Endodermal cell (in vitro differentiated cells): ENCODE measurements at regions not wholly inside any gene's neighbourhood (a gene's known extent, or its start where the extent isn't known, plus 50 kb on each side); places are given as distances from the start of the nearest gene placed in this dataset.
"Not testable (repeated sequence)": the region's sequence is repeated elsewhere in the genome, so short reads cannot be mapped to it uniquely, and the experiment has no call there.

Experiments
- DNase-seq: peaks from one replicate; pipeline ENCODE4 v3.0.0-alpha.2; 2017
- H3K27ac ChIP-seq: 2 replicates; pipeline ENCODE4 v1.5.1; 2013; ENCODE audit warnings: mild to moderate bottlenecking, low read depth, low read length, moderate library complexity
- H3K27me3 ChIP-seq: 2 replicates; pipeline ENCODE4 v1.6.1; 2013; ENCODE audit warnings: mild to moderate bottlenecking, low read length, moderate library complexity; ENCODE audit not compliant: insufficient read depth, control insufficient read depth, poor library complexity, severe bottlenecking
- H3K36me3 ChIP-seq: 2 replicates; pipeline ENCODE4 v1.7.0; 2013; ENCODE audit warnings: mild to moderate bottlenecking, low read length, moderate library complexity; ENCODE audit not compliant: control insufficient read depth, insufficient read depth
- H3K4me1 ChIP-seq: one replicate; pipeline ENCODE4 v1.7.0; 2013; ENCODE audit warnings: low read length; ENCODE audit not compliant: control insufficient read depth, insufficient read depth
- H3K4me3 ChIP-seq: 2 replicates; pipeline ENCODE4 v1.5.1; 2013; ENCODE audit warnings: mild to moderate bottlenecking, low read length, moderate library complexity
- H3K9ac ChIP-seq: 2 replicates; pipeline ENCODE4 v1.6.1; 2013; ENCODE audit warnings: mild to moderate bottlenecking, low read length, moderate library complexity; ENCODE audit not compliant: poor library complexity, severe bottlenecking; ENCODE audit errors: extremely low read depth
- H3K9me3 ChIP-seq: 2 replicates; pipeline ENCODE4 v1.6.1; 2013; ENCODE audit warnings: mild to moderate bottlenecking, low read length, moderate library complexity; ENCODE audit not compliant: control insufficient read depth
- H3K27ac Mint-ChIP-seq: 2 replicates; pipeline ENCODE4 v1.8.0; 2020; ENCODE audit warnings: mixed read lengths
- H3K27me3 Mint-ChIP-seq: 2 replicates; pipeline ENCODE4 v1.8.0; 2021; ENCODE audit warnings: mild to moderate bottlenecking, mixed read lengths; ENCODE audit not compliant: insufficient read depth
- H3K36me3 Mint-ChIP-seq: 2 replicates; pipeline ENCODE4 v1.8.0; 2020; ENCODE audit warnings: low read depth, mixed read lengths
- H3K4me1 Mint-ChIP-seq: 2 replicates; pipeline ENCODE4 v1.8.0; 2020; ENCODE audit warnings: mixed read lengths
- H3K4me3 Mint-ChIP-seq: 2 replicates; pipeline ENCODE4 v1.8.0; 2020; ENCODE audit warnings: mild to moderate bottlenecking, moderate library complexity, mixed read lengths
- H3K9me3 Mint-ChIP-seq: 2 replicates; pipeline ENCODE4 v1.8.0; 2020; ENCODE audit warnings: mild to moderate bottlenecking, mixed read lengths
- CTCF ChIP-seq: fragments of 200-600 bp; sonication (generic); conservative IDR thresholded peaks from 2 replicates; pipeline ENCODE4 v1.5.0; 2021; ENCODE audit warnings: antibody characterized with exemption, mild to moderate bottlenecking
- WGBS, 2 experiments: methylation state at CpG; one replicate each; pipeline versions ENCODE4 v1.1.5 to v1.1.7; 2013; ENCODE audit warnings: missing lambda C conversion rate in 2 of 2, mixed read lengths in 1 of 2; ENCODE audit not compliant: insufficient coverage in 1 of 2, insufficient read length in 1 of 2; 5-methylcytosine and 5-hydroxymethylcytosine counted together

DNA sequence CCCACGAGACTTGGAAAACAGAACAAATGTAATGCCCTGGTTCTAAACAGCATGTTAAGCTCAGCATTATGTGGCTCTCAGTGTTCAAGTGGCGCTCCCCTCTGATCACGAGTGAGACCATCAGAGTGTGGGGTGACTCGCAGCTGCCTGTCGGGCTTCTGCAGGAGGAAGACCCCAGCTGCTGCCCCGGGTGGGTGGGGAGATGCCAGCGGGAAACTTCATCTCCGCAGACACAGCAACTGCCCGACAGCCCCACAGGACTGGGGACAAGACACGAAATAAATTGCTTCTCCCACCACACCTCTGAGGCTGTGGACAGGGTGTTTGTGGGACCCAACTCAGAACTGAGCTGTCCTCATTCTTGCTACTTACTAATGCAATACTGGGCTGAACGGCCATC lies 126.3 kb upstream of the KIF5B start:
- no peaks in the 10 kb centered on the region for H3K4me1 ChIP-seq
- Mint-ChIP-seq H3K27me3 (no peaks in the 10 kb centered on the region), H3K4me3 (no peak overlapping the region), H3K27ac (no peak overlapping the region), H3K9me3 (no peaks in the 10 kb centered on the region), H3K4me1 (no peaks in the 10 kb centered on the region), H3K36me3 (no peaks in the 10 kb centered on the region)
- no peak overlapping the region for H3K9ac ChIP-seq
- no peak for TF ChIP-seq CTCF
- H3K36me3 ChIP-seq = no peaks in the 10 kb centered on the region
- 89 to 95% methylated on average over 8 to 11 of the region's 11 CpGs for WGBS, 2 experiments
- H3K9me3 ChIP-seq = no peaks in the 10 kb centered on the region
- no peak overlapping the region for H3K4me3 ChIP-seq
- no peaks in the 10 kb centered on the region for H3K27me3 ChIP-seq
- DNase-seq = no peak
- no peak overlapping the region for H3K27ac ChIP-seq

DNA sequence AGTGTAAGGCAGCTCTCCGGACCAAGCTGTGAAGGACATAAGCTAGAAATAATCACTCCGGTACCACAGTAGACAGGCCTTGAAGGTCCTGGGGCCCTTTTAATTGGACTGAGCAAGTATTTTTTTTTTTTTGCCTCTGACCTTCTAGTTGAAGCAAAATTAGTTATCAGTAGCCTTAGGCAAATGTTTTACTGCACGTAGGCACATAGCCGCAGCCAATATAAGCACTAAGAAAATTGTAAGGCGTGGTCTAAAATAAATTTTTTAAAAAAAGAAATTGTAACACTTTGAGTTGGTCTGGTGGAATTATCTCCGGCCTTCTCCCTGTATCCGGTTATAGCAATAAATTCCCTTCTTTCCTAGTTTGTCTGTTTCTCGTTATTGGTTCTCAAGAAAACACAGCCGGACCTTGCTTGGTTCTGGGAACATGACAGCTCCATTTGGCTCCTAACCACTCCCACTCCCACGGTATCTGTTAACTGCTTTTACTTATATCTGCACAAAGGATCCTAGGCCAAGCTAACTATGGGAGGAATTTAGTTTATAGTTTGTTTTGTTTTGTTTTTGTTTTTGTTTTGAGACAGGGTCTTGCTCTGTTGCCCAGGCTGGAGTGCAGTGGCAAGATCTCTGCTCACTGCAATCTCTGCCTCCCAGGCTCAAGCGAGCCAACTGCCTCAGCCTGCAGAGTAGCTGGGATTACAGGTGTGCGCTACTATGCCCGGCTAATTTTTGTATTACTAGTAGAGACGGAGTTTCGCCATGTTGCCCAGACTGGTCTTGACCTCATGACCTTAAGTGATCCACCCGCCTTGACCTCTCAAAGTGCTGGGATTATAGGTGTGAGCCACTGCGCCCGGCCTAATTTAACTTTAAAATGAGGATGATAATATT lies 124.4 kb upstream of the KIF5B start:
- Mint-ChIP-seq H3K27ac (no peak overlapping the region), H3K4me1 (no peaks in the 10 kb centered on the region), H3K9me3 (no peaks in the 10 kb centered on the region), H3K27me3 (no peaks in the 10 kb centered on the region), H3K4me3 (no peak overlapping the region), H3K36me3 (no peaks in the 10 kb centered on the region)
- no peaks in the 10 kb centered on the region for H3K4me1 ChIP-seq
- H3K4me3 ChIP-seq = no peak overlapping the region
- H3K27me3 ChIP-seq = no peaks in the 10 kb centered on the region
- DNase-seq = no peak
- H3K9me3 ChIP-seq = no peaks in the 10 kb centered on the region
- TF ChIP-seq CTCF = no peak
- H3K27ac ChIP-seq = no peak overlapping the region
- 94 to 96% methylated on average over 12 to 18 of the region's 18 CpGs for WGBS, 2 experiments
- H3K9ac ChIP-seq = no peak overlapping the region
- no peaks in the 10 kb centered on the region for H3K36me3 ChIP-seq

DNA sequence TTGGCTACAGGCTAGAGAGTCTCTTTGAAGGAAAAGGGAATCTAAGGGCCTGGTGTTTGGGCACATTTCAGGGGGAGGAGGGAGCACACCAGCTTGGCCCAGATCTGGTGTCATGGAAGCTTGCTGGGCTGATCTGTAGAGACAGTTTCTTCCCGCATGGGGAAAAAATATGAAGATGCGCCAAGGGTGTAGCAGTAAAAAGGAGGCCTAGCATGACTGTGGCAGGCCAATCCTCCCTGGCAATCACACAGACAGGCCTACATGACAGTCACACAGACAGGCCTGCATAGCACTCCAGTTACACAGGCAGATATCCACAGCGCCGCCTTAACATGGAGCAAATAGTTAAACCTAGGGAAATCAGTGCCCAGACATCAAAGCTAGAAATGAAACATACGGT lies 123.6 kb upstream of the KIF5B start:
- Histone ChIP-seq H3K36me3 (no peaks in the 10 kb centered on the region), H3K4me1 (no peaks in the 10 kb centered on the region), H3K9me3 (no peaks in the 10 kb centered on the region), H3K4me3 (no peak overlapping the region), H3K9ac (no peak overlapping the region), H3K27me3 (no peaks in the 10 kb centered on the region), H3K27ac (no peak overlapping the region)
- Mint-ChIP-seq H3K27ac (no peak overlapping the region), H3K36me3 (no peaks in the 10 kb centered on the region), H3K9me3 (no peaks in the 10 kb centered on the region), H3K4me1 (no peaks in the 10 kb centered on the region), H3K27me3 (no peaks in the 10 kb centered on the region), H3K4me3 (no peak overlapping the region)
- 96 to 100% methylated on average over 4 to 5 of the region's 5 CpGs for WGBS, 2 experiments
- TF ChIP-seq CTCF = no peak
- DNase-seq = no peak

DNA sequence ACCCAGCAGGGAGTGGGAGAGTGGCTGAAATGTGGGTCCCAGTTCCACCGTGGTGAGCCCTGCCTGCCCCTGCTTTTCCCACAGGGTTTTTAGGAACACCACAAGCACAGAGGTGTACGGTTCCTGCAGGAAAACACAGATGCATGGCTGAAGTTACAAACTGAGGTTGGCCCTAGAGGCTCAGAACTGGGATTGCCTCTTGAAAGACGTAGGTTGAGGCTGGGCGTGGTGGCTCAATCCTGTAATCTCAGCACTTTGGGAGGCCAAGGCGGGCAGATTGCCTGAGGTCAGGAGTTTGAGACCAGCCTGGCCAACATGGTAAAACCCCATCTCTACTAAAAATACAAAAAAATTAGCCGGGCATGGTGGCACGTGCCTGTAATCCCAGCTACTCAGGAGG lies 121.4 kb upstream of the KIF5B start:
- not testable (repeated sequence) for H3K9me3 Mint-ChIP-seq, H3K4me1 ChIP-seq, H3K9me3 ChIP-seq, H3K4me1 Mint-ChIP-seq, H3K27me3 Mint-ChIP-seq, H3K9ac ChIP-seq, H3K36me3 ChIP-seq, H3K27ac ChIP-seq, H3K4me3 ChIP-seq, DNase-seq, H3K36me3 Mint-ChIP-seq, H3K4me3 Mint-ChIP-seq, H3K27me3 ChIP-seq, H3K27ac Mint-ChIP-seq
- 81 to 93% methylated on average over 3 to 7 of the region's 7 CpGs for WGBS, 2 experiments
